Mucosa of stomach (tissue), 1 donor: ENCODE measurements at regions not wholly inside any gene's neighbourhood (a gene's known extent, or its start where the extent isn't known, plus 50 kb on each side); places are given as distances from the start of the nearest gene placed in this dataset.

ENCODE experiments used
- H3K27me3 ChIP-seq: one replicate; pipeline ENCODE4 v1.7.0; 2013; ENCODE audit warnings: mild to moderate bottlenecking, low read length; ENCODE audit not compliant: control insufficient read depth, insufficient read depth
- H3K36me3 ChIP-seq: one replicate; pipeline ENCODE4 v1.7.0; 2013; ENCODE audit warnings: low read length; ENCODE audit not compliant: control insufficient read depth, insufficient read depth
- H3K4me1 ChIP-seq: one replicate; pipeline ENCODE4 v1.7.0; 2013; ENCODE audit warnings: mild to moderate bottlenecking, low read length; ENCODE audit not compliant: control insufficient read depth, insufficient read depth
- H3K4me3 ChIP-seq: one replicate; pipeline ENCODE4 v1.7.0; 2013; ENCODE audit warnings: low read length
- H3K9ac ChIP-seq: one replicate; pipeline ENCODE4 v1.7.0; 2013; ENCODE audit warnings: mild to moderate bottlenecking, low read length, moderate library complexity
- H3K9me3 ChIP-seq: one replicate; pipeline ENCODE4 v1.7.0; 2013; ENCODE audit warnings: mild to moderate bottlenecking, low read length, moderate library complexity; ENCODE audit not compliant: control insufficient read depth
- donor health status: Pancreatic carcinoma.

DNA sequence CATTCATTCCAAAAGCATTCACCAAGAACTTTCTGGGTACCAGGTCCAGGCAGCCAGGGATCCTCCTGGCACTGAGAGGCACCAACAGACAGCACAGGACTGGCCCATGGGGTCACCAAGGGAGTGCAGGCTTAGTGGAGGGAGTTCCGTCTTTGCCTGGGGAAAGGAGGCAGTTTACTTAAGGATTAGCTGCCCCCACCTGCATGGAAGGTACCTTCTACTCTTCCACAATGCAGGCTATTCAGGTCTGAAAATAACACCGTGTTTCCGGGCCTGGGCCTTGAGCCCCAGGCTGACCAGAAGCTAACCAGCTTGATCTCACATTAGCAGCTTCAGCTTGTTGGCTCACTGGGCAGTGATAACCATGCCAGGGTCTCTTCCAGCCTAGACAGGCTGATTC, 199.4 kb downstream of the FOXA2 start:
- no peaks in the 10 kb centered on the region for H3K36me3 ChIP-seq
- peaks cover 9% of the 10 kb centered on the region for H3K4me1 ChIP-seq
- H3K27me3 ChIP-seq = peaks cover 11% of the 10 kb centered on the region
- H3K9ac ChIP-seq = no peak overlapping the region
- H3K4me3 ChIP-seq = no peak overlapping the region
- no peaks in the 10 kb centered on the region for H3K9me3 ChIP-seq

DNA sequence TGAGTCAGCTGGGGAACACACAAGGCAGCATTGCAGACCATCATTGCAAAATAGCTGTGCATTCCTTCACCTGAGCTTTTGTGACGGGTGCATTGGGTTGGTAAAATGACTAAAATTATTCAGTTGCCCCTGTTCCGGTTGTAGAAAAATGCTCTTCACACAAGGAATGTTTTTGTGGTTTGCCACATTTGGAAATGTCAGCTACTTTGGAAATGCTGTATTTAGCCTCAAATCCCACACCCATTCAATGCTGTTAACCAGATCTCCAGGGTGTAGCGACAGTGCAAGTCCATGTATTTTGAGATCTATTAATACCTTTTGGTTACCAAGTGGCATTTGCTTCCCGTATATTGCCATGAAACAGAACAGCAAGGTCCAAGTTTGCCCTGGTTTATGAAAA, 201.2 kb downstream of the FOXA2 start:
- Histone ChIP-seq H3K27me3 (peaks cover 11% of the 10 kb centered on the region), H3K9ac (no peak overlapping the region), H3K36me3 (no peaks in the 10 kb centered on the region), H3K4me3 (no peak overlapping the region), H3K9me3 (no peaks in the 10 kb centered on the region), H3K4me1 (no peaks in the 10 kb centered on the region)

DNA sequence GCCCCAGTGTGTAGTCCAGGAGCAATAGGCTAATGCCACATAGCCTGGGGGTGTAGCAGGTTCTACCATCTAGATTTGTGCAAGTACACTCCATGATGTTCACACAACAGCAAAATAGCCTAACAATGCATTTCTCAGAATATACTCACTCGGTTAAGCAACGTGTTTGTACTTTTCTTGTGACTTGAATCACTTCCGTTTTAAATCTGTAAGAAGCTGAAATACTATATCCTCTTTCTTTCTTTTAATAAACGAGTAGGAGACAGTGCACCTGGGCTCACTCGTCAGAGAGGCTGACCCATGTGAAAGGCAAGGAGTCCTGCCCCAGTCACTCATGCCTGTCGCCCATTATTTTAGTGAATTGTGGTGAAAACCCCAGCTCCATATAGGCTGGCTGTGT, 201.6 kb downstream of the FOXA2 start:
- Histone ChIP-seq H3K4me1 (no peaks in the 10 kb centered on the region), H3K9me3 (no peaks in the 10 kb centered on the region), H3K9ac (no peak overlapping the region), H3K36me3 (no peaks in the 10 kb centered on the region), H3K4me3 (no peak overlapping the region), H3K27me3 (peaks cover 11% of the 10 kb centered on the region)

DNA sequence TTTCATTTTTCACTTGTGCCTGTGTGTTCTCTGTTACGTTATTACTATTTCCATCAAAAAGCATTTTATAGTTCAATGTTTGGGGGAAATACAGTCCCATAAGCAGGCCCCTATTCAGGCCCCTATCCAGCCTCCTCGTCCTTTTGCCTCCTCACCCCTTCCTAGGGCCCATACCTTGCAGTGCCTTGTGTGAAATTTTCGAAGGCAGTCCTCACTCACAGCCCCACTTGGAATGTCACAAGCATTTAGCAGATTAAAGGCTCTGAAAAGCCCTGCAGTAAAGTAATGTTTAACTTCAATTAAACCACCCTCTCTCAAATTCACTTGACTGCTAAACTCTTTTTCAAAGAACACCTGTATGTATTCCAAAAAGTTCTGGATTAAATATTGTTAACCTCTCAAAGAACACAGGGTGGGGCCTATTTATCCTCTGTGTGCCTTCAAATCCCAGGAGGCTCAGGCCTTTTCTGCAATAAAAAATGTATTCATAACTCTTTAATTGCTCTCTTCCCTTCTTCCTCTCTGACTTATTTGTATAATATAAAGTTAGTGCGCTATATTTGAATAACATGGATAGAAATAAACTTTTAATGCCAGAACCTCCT, 202.5 kb downstream of the FOXA2 start:
- no peak overlapping the region for H3K4me3 ChIP-seq
- H3K36me3 ChIP-seq = no peaks in the 10 kb centered on the region
- no peaks in the 10 kb centered on the region for H3K9me3 ChIP-seq
- H3K4me1 ChIP-seq = no peaks in the 10 kb centered on the region
- H3K27me3 ChIP-seq = peaks cover 11% of the 10 kb centered on the region
- H3K9ac ChIP-seq = no peak overlapping the region

DNA sequence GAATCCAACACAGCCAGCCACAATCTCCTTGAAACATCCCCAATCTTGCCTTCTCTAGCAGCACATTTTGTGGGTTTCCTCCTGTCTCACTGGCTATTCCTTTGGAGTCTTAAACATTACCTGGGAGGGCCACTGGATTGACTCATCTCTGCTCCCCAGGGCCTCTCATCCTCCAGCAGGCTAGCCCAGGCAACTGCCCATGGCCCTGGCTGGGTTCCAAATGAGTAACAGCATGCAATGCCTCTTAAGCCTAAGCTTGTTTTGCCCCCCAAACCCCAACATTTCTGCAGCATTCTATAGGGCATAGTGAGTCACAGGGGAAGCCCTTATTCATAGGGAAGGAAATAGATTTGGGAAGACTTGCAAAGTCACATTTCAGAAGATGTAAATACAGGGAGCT, 204.9 kb downstream of the FOXA2 start:
- Histone ChIP-seq H3K27me3 (peaks cover 16% of the 10 kb centered on the region), H3K9ac (no peak overlapping the region), H3K9me3 (no peaks in the 10 kb centered on the region), H3K4me1 (no peaks in the 10 kb centered on the region), H3K4me3 (no peak overlapping the region), H3K36me3 (no peaks in the 10 kb centered on the region)

DNA sequence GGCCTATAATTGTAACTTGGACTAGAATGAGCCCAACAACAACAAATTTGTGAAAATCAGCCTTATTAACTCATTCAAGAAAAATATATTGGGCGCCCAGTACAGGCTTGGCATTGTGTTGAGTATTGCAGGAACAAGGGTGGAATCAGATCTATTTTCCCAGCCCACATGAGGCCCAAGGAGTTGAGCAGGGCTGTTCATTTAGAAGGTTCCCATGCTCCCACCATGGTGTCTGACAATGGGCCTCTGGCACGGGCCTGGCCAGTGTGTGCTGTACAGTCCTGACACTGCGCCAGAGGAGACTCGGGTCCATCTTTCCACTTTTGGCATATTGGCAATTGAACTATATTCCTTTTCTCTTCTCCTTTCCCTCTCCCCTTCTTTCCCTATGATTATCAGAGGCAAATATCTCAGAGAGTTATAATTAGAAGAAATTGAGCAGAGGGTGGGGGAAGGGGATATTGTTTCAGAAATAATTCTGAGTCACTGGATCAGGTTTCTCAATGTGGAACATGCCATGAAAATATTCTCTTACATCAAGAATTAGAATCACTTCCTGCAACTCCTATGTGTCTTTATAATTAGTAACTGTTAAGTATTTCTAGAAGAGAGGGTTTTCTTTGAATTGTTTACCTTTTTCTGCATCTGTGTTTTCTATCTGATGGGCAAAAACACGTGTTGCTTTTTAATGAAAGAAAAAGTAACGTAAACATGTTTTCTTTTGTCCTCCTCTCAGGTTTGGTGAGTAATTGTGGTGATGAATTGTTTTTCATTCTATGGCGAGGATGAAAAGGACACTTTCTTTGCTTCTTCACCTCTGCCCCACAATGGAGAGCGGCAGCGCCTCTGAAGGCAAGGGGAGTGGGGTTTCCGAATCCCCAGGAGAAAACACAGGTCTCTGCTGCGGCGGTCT, 209.4 kb downstream of the FOXA2 start:
- H3K9ac ChIP-seq = no peak overlapping the region
- peaks cover 38% of the 10 kb centered on the region for H3K27me3 ChIP-seq
- no peaks in the 10 kb centered on the region for H3K4me1 ChIP-seq
- H3K9me3 ChIP-seq = no peaks in the 10 kb centered on the region
- H3K4me3 ChIP-seq = no peak overlapping the region
- H3K36me3 ChIP-seq = no peaks in the 10 kb centered on the region

DNA sequence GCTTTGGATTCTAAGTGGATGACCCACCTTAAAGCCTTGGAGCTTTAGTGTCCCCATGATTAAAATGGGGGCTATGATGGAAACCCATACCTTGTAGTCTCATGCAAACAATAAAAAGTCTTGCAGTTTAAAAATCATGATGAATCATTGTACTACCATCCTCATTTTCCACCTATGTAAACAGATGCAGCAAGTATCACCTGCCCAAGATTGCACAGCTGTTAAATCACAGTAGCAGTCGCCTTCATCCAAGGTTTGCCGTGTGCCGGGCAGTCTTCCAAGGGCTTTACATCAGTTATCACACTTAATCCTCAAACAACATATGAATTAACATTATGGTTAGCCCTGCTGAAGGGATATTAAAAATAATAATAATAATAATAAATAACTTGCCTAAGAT, 210.3 kb downstream of the FOXA2 start:
- Histone ChIP-seq H3K9ac (no peak overlapping the region), H3K4me3 (no peak overlapping the region), H3K9me3 (no peaks in the 10 kb centered on the region), H3K4me1 (no peaks in the 10 kb centered on the region), H3K27me3 (peaks cover 42% of the 10 kb centered on the region), H3K36me3 (no peaks in the 10 kb centered on the region)

DNA sequence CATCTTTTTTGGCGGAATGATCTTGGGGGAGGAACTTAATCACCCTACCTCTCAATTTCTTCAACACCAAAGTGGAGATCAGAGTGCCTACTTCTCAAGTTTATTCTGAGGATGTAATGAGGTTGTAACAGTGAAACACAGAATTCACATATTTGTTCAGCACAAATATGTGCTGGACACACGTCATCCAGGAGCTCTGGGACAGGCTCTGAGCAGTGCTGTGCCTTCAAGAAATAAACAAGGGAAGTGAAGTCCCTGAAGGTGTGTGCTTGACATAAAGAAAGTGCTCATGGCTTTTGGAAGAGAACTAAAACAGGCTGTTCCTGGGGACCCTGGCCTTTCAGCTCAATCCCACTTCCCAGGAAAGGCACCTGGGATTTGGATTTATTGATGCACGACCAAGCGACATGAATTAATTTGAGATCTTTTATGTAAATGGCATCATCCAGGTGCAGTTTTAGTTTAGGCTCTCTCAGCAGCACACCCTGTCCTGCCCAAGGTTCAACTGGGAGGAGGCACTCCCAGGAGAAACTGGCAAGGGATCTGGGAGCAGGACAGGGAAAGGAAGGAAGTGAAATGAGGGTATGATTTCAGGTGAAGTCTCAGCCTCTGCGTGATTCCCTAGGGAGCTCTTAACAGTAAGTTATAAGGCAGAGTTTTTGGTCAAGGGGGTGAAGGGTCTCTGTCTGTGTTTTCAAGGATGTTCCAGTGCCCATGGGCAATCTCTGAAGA, 211.0 kb downstream of the FOXA2 start:
- H3K27me3 ChIP-seq = peaks cover 42% of the 10 kb centered on the region
- no peak overlapping the region for H3K4me3 ChIP-seq
- no peaks in the 10 kb centered on the region for H3K36me3 ChIP-seq
- no peak overlapping the region for H3K9ac ChIP-seq
- H3K9me3 ChIP-seq = no peaks in the 10 kb centered on the region
- H3K4me1 ChIP-seq = no peaks in the 10 kb centered on the region

DNA sequence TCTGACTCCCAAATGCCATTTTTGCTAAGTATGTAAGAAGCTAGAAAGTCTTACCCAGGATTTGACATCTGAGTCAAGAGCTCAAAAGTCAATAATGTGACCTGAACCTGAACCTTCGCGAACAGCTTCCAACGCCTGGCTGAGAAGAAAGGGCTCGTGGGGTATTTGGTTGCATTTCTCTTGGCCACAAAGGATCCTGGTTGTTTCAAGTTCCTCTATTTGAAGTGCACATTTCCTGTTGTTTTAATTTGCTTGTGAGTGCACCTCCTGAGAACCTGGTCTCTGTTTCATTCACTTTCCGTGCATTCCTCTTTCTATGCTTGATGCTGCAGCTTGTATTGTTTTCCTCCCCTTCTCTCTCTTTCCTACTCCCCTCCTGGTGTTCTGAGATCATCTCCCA, 212.5 kb downstream of the FOXA2 start:
- Histone ChIP-seq H3K9me3 (no peaks in the 10 kb centered on the region), H3K27me3 (peaks cover 48% of the 10 kb centered on the region), H3K4me1 (no peaks in the 10 kb centered on the region), H3K36me3 (no peaks in the 10 kb centered on the region), H3K4me3 (no peak overlapping the region), H3K9ac (no peak overlapping the region)

DNA sequence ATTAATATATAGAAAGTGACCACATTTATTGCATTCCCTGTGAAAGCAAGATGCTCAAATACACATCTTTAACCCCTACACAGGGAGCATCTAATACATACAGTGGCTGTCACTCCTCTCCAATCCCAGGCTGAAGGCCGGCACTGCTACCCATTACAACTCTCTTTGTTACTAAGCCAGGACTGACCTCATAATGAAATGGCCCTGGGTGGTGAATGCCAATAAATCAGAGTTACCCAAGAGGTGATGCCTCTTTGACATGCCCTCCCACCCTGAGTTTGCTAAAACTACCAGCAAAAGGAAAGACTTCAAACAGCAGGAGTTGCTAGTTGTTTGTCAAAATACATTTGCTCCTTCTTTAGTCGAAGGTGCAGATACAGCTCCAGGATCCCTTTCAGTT, 214.2 kb downstream of the FOXA2 start:
- H3K4me3 ChIP-seq = no peak overlapping the region
- H3K9me3 ChIP-seq = no peaks in the 10 kb centered on the region
- H3K9ac ChIP-seq = no peak overlapping the region
- H3K27me3 ChIP-seq = peaks cover 42% of the 10 kb centered on the region
- no peaks in the 10 kb centered on the region for H3K4me1 ChIP-seq
- H3K36me3 ChIP-seq = no peaks in the 10 kb centered on the region

DNA sequence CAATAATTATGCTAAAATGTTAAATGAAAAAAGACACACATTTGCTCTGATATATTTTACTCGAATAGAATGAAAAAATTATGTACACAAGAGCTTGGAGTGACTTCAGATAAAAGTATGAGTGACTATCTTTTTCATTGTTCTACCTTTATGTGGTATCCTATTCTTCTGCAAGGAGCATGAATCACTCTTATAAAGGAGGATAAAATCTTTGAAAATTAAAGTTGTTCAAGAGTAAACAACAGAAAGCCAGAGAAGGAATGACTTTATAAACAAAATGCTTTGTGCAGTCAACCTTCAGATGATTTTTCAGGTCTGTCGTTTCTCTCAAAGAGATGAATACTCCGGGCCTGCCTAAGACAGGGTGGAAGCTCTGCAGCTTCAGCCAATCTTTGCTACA, 215.3 kb downstream of the FOXA2 start:
- no peak overlapping the region for H3K4me3 ChIP-seq
- H3K27me3 ChIP-seq = peaks cover 36% of the 10 kb centered on the region
- no peaks in the 10 kb centered on the region for H3K9me3 ChIP-seq
- no peaks in the 10 kb centered on the region for H3K4me1 ChIP-seq
- H3K36me3 ChIP-seq = no peaks in the 10 kb centered on the region
- H3K9ac ChIP-seq = no peak overlapping the region

DNA sequence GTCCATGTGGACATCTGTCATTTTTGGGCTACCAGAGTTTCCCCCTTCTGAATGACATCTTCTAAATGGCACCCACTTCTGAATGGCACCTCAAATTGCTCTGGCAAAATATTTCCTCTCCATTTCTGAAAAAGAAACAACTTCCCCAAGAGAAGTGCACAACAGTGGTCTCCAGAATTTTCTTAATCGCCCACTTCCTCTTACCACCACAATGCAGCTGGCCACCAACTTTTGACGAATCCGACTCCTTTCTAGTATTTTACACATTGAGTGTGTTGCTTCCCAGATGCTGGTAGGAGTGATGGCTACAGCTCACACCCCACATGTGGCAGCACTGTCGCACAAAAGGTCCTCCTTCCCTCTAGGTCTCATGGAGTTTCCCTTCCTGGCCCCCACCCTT, 216.1 kb downstream of the FOXA2 start:
- no peak overlapping the region for H3K4me3 ChIP-seq
- H3K4me1 ChIP-seq = no peaks in the 10 kb centered on the region
- H3K9ac ChIP-seq = no peak overlapping the region
- H3K36me3 ChIP-seq = no peaks in the 10 kb centered on the region
- H3K27me3 ChIP-seq = peaks cover 31% of the 10 kb centered on the region
- H3K9me3 ChIP-seq = no peaks in the 10 kb centered on the region
